GM12891 (cell line): ENCODE measurements at regions not wholly inside any gene's neighbourhood (a gene's known extent, or its start where the extent isn't known, plus 50 kb on each side); places are given as distances from the start of the nearest gene placed in this dataset.

ENCODE experiments used
- POLR2A ChIP-seq: IDR thresholded peaks from 2 replicates; pipeline ENCODE4 v1.6.1; 2011; ENCODE audit warnings: low read depth, low read length, control low read depth
- POLR2AphosphoS5 ChIP-seq: IDR thresholded peaks from 2 replicates; pipeline ENCODE4 v1.6.1; 2011; ENCODE audit warnings: low read depth, low read length, control low read depth

DNA sequence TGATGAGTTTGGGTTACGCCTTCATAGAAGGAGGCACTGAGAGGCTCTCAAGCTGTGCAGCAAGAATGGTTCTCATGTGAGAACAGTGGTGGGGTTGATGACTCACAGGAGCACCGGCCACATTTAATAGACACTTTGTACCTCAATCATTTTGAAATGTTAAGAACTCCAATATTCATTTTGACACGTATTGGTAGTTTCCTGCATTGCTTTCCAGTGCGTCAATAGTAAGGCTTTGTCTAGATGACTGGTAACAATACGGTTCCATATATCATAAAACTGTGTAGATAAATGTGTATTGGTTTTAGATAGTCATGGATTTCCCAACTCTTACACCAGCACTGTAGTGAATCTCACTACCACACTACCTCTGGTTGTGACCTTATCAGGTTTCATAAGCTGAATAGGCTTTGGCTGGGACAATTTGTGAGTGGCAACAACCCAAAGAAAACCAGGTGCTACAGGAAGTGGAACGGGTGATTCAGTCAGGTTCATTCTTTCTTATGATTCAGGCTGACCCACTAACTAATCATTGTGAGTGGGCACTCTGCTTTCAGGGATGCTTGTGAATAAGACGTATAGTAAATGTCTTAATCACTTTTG, 362.6 kb downstream of the KLF5 start:
- TF ChIP-seq POLR2AphosphoS5: no peak
- no peak for TF ChIP-seq POLR2A
